ENCODE measurements at regions not wholly inside any gene's neighbourhood (a gene's known extent, or its start where the extent isn't known, plus 50 kb on each side); places are given as distances from the start of the nearest gene placed in this dataset.
A peak's percentile ranks its signal among the peaks of the same experiment; 100 is the strongest.

- no peak for DNase-seq
Observed at GRCh38 chrX:7789200-7789599, 53.8 kb upstream of the VCX start.

GRCh38 chrX:7788334-7788733 is 54.6 kb upstream of the VCX start:
- no peak for DNase-seq

- no peak for DNase-seq
Observed at GRCh38 chrX:7787714-7788113, 55.3 kb upstream of the VCX start.

GRCh38 chrX:7784580-7784979 is 58.4 kb upstream of the VCX start:
- DNase-seq = no peak

- DNase-seq = no peak
Observed at GRCh38 chrX:7779644-7780043, 63.3 kb upstream of the VCX start.

- no peak for DNase-seq
Observed at GRCh38 chrX:7775987-7776386, 67.0 kb upstream of the VCX start.

GRCh38 chrX:7771788-7772438 is 71.1 kb upstream of the VCX start:
- DNase-seq = no peak

- no peak for DNase-seq
Observed at GRCh38 chrX:7759830-7760229, 83.1 kb upstream of the VCX start.

- DNase-seq = no peak
Observed at GRCh38 chrX:7746856-7747255, 96.1 kb upstream of the VCX start.

GRCh38 chrX:7730071-7730470 is 112.9 kb upstream of the VCX start:
- DNase-seq = no peak

GRCh38 chrX:7720519-7720918 is 122.5 kb upstream of the VCX start:
- no peak for DNase-seq

GRCh38 chrX:7714351-7714750 is 128.6 kb upstream of the VCX start:
- DNase-seq = no peak

- DNase-seq = no peak
Observed at GRCh38 chrX:7711167-7711566, 131.8 kb upstream of the VCX start.

GRCh38 chrX:7709845-7710244 is 133.1 kb upstream of the VCX start:
- DNase-seq = no peak

GRCh38 chrX:7706032-7706431 is 136.9 kb upstream of the VCX start:
- no peak for DNase-seq

- DNase-seq = peak; percentile 0
Observed at GRCh38 chrX:7704205-7704604, 138.8 kb upstream of the VCX start.

GRCh38 chrX:7698248-7698647 is 144.7 kb upstream of the VCX start:
- no peak for DNase-seq

GRCh38 chrX:7690842-7691241 is 152.1 kb upstream of the VCX start:
- no peak for DNase-seq

GRCh38 chrX:7689791-7690412 is 153.1 kb upstream of the VCX start:
- DNase-seq = no peak

GRCh38 chrX:7680181-7680580 is 162.8 kb upstream of the VCX start:
- DNase-seq = no peak

- DNase-seq = no peak
Observed at GRCh38 chrX:7654316-7654715, 188.7 kb upstream of the VCX start.

- DNase-seq = no peak
Observed at GRCh38 chrX:7647831-7648230, 195.1 kb upstream of the VCX start.

- DNase-seq = no peak
Observed at GRCh38 chrX:7641141-7641540, 201.8 kb upstream of the VCX start.

- no peak for DNase-seq
Observed at GRCh38 chrX:7640392-7640791, 202.6 kb upstream of the VCX start.

All from fibroblast of skin of abdomen (primary cell).